Colonic mucosa (tissue), 4 donors: ENCODE measurements at regions not wholly inside any gene's neighbourhood (a gene's known extent, or its start where the extent isn't known, plus 50 kb on each side); places are given as distances from the start of the nearest gene placed in this dataset.

Experiments used
- DNase-seq: peaks from one replicate; pipeline ENCODE4 v3.0.0-alpha.2; 2020
- H3K27ac ChIP-seq: fragments of 200-600 bp; one replicate; pipeline ENCODE4 v1.8.0; 2021
- H3K27me3 ChIP-seq: fragments of 200-600 bp; one replicate; pipeline ENCODE4 v1.8.0; 2021
- H3K36me3 ChIP-seq: fragments of 200-600 bp; one replicate; pipeline ENCODE4 v1.8.0; 2021
- H3K4me1 ChIP-seq: fragments of 200-600 bp; one replicate; pipeline ENCODE4 v1.8.0; 2021; ENCODE audit warnings: mild to moderate bottlenecking
- H3K4me3 ChIP-seq: fragments of 200-600 bp; one replicate; pipeline ENCODE4 v1.8.0; 2021
- H3K9ac ChIP-seq, 2 donors: one replicate each; pipeline ENCODE4 v1.7.0; 2013; ENCODE audit warnings: control low read depth in 2 of 2, low read depth in 2 of 2, low read length in 2 of 2
- H3K9me3 ChIP-seq: fragments of 200-600 bp; one replicate; pipeline ENCODE4 v1.8.0; 2021
- CTCF ChIP-seq: fragments of 200-600 bp; IDR thresholded peaks from one replicate; pipeline ENCODE4 v1.8.0; 2022; ENCODE audit warnings: antibody characterized with exemption, mild to moderate bottlenecking
- intact Hi-C: fragments of 100-400 bp; cut with DNase I; formaldehyde crosslinking; loops from one replicate; pipeline ENCODE4 v1.14.1; 2022
- donor health status: healthy.
- donor health status: DM: no; HTN: no; CAD: no.
- donor health status: DM: no; HTN: no; CAD: no.

DNA sequence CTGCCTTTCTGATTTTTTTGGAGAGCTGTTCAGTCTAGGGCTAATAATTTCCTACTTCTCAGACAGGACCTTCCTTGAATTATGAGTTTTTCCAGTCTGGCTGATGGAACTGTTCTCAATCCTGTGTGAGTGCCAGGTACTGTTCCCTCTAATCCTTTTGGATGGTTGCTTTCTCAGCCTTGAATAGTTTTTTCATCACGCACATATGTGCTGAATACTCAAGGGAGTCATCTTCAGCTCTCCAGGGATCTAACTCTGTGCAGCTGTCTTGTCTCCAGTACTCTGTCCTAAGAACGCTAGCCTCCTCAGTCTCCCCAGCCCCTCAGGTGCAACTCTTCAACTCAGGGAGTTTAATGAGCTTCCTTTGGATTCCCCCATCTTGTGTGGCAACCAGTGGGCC lies 93.2 kb downstream of the GASK1B start:
- no peak overlapping the region for H3K27ac ChIP-seq
- H3K36me3 ChIP-seq, result no peaks in the 10 kb centered on the region
- DNase-seq, result no peak
- no peaks in the 10 kb centered on the region for H3K27me3 ChIP-seq
- no peak for TF ChIP-seq CTCF
- H3K4me1 ChIP-seq, result no peaks in the 10 kb centered on the region
- H3K9me3 ChIP-seq, result no peaks in the 10 kb centered on the region
- intact Hi-C loops, result no loop called here
- no peak overlapping the region for H3K4me3 ChIP-seq
- H3K9ac ChIP-seq, result no peak overlapping the region

GRCh38 chr4:158077835-158078234 lies 95.0 kb downstream of the GASK1B start:
- H3K9ac ChIP-seq, result no peak overlapping the region
- no peak for TF ChIP-seq CTCF
- DNase-seq, result no peak
- no peaks in the 10 kb centered on the region for H3K36me3 ChIP-seq
- intact Hi-C loops, result no loop called here
- no peaks in the 10 kb centered on the region for H3K9me3 ChIP-seq
- no peak overlapping the region for H3K27ac ChIP-seq
- H3K4me3 ChIP-seq, result no peak overlapping the region
- no peaks in the 10 kb centered on the region for H3K27me3 ChIP-seq
- H3K4me1 ChIP-seq, result no peaks in the 10 kb centered on the region

DNA sequence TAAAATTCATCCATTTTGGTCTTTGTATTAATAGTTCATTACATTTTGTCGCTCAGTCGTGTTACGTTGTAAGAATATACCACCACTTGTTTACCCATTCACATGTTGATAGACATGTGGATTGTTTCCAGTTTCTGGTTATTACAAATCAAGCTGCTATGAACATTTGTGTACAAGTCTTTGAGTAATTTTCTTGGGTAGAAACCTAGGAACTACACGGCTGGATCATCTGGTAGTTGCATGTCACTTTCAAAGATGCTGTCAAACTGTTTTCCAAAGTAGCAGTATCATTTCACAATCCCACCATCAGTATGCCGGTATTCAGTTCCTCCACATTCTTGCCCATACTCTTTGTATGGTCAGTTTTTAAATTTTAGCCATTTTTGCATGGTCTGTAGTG lies 98.0 kb downstream of the GASK1B start:
- no peaks in the 10 kb centered on the region for H3K27me3 ChIP-seq
- TF ChIP-seq CTCF, result no peak
- H3K9ac ChIP-seq, result no peak overlapping the region
- no peak for DNase-seq
- no peaks in the 10 kb centered on the region for H3K36me3 ChIP-seq
- H3K27ac ChIP-seq, result no peak overlapping the region
- H3K4me1 ChIP-seq, result no peaks in the 10 kb centered on the region
- no peaks in the 10 kb centered on the region for H3K9me3 ChIP-seq
- intact Hi-C loops, result no loop called here
- H3K4me3 ChIP-seq, result no peak overlapping the region

DNA sequence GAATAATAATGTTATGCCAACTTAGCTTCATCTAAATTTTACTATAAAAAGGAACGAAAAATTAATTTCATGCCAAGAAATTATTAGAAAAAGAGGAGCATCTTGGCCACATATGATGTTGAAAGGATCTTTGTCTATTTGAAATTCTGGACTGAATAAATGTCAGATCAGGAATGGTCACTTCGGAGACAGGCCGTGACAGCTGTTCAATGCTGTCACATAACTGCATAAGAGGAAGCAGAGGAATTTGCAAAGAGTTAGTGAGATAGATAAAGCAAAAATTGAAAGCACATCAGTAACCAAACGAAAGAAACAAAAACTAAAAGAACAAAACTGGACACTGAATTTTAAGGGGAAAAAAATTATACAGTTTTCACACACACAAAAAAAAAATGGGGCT lies 100.9 kb downstream of the GASK1B start:
- Histone ChIP-seq H3K9me3 (no peaks in the 10 kb centered on the region), H3K27ac (no peak overlapping the region), H3K27me3 (no peaks in the 10 kb centered on the region), H3K4me3 (no peak overlapping the region), H3K9ac (no peak overlapping the region), H3K36me3 (no peaks in the 10 kb centered on the region), H3K4me1 (no peaks in the 10 kb centered on the region)
- no peak for TF ChIP-seq CTCF
- intact Hi-C loops, result no loop called here
- no peak for DNase-seq

- Histone ChIP-seq H3K4me1 (no peaks in the 10 kb centered on the region), H3K4me3 (no peak overlapping the region), H3K9me3 (no peaks in the 10 kb centered on the region), H3K36me3 (no peaks in the 10 kb centered on the region), H3K9ac (no peak overlapping the region), H3K27ac (no peak overlapping the region), H3K27me3 (no peaks in the 10 kb centered on the region)
- TF ChIP-seq CTCF, result no peak
- intact Hi-C loops, result no loop called here
- no peak for DNase-seq
Observed at GRCh38 chr4:158068068-158068467, 104.8 kb downstream of the GASK1B start.

GRCh38 chr4:158067646-158068045 lies 105.2 kb downstream of the GASK1B start:
- Histone ChIP-seq H3K4me1 (no peaks in the 10 kb centered on the region), H3K9ac (no peak overlapping the region), H3K9me3 (no peaks in the 10 kb centered on the region), H3K4me3 (no peak overlapping the region), H3K36me3 (no peaks in the 10 kb centered on the region), H3K27ac (no peak overlapping the region), H3K27me3 (no peaks in the 10 kb centered on the region)
- DNase-seq, result no peak
- TF ChIP-seq CTCF, result no peak
- intact Hi-C loops, result no loop called here
